LHCN-M2 (cell line): ENCODE measurements at regions not wholly inside any gene's neighbourhood (a gene's known extent, or its start where the extent isn't known, plus 50 kb on each side); places are given as distances from the start of the nearest gene placed in this dataset.
"Not testable (repeated sequence)": the region's sequence is repeated elsewhere in the genome, so short reads cannot be mapped to it uniquely, and the experiment has no call there.

ENCODE experiments used
- DNase-seq: peaks from one replicate; pipeline ENCODE4 v3.0.0-alpha.2; 2012; ENCODE audit warnings: low read depth

DNA sequence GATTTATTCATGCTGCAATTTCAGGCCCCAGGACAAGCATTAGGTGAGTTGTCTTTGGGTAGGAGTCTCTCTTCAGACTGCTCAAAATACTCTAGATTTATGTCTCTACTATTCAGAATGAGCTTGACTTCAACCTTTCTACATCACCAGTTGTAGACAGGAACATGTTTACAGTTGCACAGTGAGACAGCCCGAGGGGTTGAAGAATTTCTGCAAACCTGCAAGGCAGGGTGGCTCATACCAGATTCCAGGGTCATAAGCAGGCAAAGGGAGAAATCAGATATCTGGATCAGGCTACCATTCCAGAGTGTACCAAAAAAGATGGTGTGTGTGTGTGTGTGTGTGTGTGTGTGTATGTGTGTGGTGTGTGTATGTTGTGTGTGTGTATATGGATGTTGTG lies 112.4 kb downstream of the SPP2 start:
- DNase-seq, result no peak

- no peak for DNase-seq
Measured at GRCh38 chr2:234161932-234162331, 111.4 kb downstream of the SPP2 start.

DNA sequence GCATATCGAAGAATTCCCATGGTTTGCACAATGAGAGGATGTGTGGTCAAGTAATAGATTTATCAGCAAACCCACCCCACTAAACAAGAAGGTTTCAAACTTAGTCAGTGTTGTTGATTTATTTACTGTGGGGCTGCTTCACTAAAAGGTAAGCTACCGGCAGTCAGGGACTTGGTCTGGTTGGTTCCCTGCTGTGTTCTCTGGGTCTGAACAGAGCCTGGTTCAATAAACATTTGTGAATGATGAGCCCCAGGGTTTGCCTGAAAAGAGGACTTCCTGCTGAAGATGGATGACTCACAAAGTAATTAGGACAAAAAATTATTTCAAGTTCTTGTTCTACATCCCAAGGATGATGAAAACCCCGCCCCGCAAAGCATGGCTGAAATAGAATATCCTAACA lies 108.3 kb downstream of the SPP2 start:
- DNase-seq, result no peak

GRCh38 chr2:234157817-234158588 lies 107.5 kb downstream of the SPP2 start:
- no peak for DNase-seq

- DNase-seq, result no peak
Measured at GRCh38 chr2:234156326-234156725, 105.8 kb downstream of the SPP2 start.

DNA sequence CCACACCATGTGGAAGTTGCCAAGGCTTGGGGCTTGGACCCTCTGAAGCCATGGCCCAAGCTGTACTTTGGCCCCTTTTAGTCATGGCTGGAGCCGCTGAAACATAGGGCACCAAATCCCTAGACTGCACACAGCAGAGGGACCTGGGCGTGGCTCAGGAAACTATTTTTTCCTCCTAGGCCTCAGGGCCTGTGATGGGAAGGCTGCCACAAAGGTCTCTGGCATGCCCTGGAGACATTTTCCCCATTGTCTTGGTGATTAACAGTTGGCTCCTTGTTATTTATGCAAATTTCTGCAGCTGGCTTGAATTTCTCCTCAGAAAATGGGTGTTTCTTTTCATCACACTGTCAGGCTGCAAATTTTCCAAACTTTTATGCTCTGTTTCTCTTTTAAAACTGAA lies 102.3 kb downstream of the SPP2 start:
- not testable (repeated sequence) for DNase-seq

DNA sequence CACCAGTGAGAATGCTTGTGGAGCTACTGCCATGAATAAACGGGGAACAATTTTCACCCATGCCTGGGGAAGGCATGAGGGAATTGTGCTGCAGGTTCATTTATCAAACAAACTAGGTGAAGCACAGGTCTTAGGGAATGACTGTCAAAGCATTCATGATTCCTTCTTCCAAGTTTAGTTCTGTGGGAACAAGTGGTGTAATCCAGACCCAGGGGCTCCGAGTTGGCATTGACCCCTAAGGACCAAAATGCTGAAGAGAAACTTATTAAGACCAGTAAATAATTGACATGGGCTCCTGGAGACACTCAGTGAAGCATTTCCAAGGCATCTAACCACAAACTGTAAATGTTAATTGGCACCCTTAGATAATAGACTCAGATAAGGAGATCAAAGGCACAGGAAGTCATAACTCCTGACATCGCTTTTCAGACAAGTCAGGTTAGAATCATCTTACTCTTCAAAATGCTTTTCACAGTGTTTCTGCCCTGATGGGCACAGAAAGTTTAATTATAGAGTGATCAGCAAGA lies 96.9 kb downstream of the SPP2 start:
- no peak for DNase-seq

DNA sequence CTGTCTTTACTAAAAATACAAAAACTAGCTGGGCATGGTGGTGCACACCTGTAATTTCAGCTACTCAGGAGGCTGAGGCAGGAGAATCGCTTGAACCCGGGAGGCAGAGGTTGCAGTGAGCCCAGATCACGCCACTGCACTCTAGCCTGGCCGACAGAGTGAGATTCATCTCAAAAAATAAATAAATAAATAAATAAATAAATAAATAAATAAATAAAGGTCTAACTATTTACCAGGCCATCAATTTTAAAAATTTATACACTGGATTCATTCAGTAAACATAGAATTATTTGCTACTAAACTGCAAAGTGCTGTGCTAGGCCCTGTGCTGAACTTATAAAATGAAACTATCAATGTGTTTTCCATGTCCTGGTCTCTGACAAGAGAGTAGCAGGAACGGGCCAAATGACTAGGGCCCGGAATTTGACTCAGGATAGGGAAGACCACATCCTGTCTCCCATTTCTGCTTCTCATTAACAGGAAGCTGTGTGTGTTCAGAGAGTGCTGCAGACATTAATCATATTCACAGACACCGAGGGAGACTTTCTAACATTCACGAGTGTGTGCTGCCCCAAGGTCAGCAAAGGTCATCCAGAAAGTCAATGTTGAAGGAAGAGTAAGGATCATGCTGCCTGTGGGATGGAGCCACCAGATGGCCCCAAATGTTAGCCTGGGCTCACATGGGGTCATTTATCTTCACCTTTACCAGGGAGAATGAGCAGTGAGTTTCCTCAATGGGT lies 95.8 kb downstream of the SPP2 start:
- peak; percentile 97 for DNase-seq

- DNase-seq, result no peak
Measured at GRCh38 chr2:234145511-234145910, 95.0 kb downstream of the SPP2 start.

GRCh38 chr2:234145057-234145456 lies 94.6 kb downstream of the SPP2 start:
- no peak for DNase-seq

GRCh38 chr2:234143896-234144295 lies 93.4 kb downstream of the SPP2 start:
- DNase-seq, result no peak

DNA sequence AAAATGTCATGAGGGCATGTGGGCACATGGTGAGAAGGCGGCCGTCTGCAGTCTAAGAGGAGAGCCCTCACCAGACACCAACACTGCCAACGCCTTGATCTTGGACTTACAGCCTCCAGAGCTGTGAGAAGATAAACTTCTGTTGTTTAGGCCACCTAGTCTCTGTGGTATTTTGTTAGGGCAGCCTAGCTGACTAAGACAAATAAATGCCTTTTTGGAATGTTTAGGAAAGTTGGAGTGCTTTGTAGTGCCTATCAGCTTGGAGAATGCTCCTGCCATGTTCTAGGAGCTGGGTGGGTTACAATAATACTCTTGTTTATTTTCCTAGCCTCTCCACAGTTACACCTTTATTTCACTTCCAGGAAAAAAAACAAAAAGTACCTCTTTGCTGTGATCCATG lies 92.0 kb downstream of the SPP2 start:
- DNase-seq, result no peak

- DNase-seq, result peak; percentile 40
Measured at GRCh38 chr2:234139755-234140154, 89.3 kb downstream of the SPP2 start.

DNA sequence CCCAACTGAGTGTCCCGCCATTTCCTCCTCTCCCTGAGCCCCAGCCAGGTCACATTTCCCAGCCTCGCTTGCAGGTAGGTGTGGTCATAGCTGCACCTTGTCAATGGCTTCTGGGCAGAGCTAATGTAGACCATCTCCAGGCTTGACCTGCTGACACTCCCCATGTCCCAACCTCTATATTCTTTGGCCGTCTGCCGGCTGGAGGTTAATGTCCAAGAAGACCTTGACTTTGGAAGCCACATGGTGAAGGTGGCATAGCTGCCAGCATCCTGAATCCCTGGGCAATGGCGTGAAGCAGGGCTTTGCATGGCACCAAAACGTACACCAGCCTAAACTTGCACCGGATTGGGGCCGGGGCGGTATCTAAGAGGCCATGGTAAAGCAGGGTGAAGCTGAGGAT lies 88.3 kb downstream of the SPP2 start:
- no peak for DNase-seq

DNA sequence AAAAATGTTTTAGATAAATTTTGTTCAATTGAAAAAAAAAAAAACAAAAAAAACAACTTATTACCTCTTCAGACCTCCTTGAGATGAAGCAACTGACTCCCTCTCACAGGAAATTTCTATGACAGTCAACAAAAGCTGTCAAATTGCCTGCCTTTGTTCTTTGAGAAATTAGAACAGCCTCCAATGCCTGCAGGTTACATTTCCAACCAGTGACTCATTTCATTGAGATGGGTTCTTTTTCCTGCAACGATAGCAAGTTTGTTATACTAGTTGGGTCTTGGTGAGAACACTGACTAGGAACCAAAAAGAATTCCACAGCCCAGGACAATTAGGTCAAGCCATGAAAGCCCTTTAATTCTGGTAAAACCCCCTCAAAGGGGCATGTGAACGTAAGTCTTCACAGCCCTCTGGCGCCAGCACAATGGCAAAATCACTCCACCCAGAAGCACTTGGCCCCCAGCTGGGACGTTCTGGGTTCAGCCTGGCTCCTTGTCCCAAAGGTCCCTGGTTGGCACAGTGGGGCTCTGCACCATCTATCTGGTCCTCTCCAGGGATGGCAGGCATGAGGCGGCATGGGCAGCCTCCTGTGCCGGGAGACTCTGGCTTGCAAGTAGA lies 87.0 kb downstream of the SPP2 start:
- DNase-seq, result peak; percentile 80

- peak; percentile 39 for DNase-seq
Measured at GRCh38 chr2:234136461-234136860, 86.0 kb downstream of the SPP2 start.

DNA sequence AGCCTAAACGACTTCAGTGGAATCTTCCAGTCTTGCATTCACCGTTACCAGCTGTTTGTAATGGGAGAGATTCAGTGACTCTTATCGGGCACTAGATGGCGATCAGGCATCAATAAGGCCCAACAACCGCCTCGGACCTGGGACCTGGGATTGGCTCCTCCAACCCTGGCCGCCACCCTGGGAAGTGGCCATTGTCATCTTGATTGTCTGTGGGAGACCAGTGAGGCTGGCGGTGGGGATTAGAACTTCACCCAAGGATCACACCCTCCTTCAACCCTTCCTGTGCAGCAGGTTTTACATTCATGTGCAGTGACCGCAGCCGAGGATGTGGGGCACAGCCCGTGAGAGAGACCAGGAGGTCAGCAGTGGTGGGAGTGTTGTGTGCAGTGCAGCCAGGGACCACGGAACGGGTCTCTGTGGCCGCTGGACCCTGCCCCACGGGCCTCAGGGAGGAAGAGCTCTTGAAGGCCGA lies 85.3 kb downstream of the SPP2 start:
- DNase-seq, result peak; percentile 88

- DNase-seq, result peak; percentile 22
Measured at GRCh38 chr2:234134496-234134895, 84.0 kb downstream of the SPP2 start.

GRCh38 chr2:234133004-234133403 lies 82.5 kb downstream of the SPP2 start:
- DNase-seq, result peak; percentile 69

DNA sequence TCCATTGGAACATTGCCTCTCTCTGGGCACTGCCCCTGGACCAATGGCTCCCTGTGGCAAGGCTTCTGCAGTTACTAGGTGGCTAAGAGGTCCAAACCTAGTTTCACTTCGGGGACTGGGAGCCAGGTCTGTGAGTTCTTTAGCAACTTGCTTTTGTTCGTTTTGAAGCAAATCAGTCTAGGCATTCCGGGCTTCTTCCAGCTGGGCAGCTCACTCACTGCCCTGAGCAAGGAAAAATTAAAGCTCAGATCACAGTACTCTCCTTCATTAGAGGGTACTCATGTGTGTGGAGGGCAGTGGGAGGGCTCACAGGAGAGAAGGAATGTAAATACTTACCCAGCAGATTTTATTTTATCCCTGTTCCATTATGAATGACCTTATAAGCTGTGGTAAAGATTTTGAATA lies 80.3 kb downstream of the SPP2 start:
- DNase-seq, result no peak

- no peak for DNase-seq
Measured at GRCh38 chr2:234128606-234129005, 78.1 kb downstream of the SPP2 start.
